ENCODE measurements at regions not wholly inside any gene's neighbourhood (a gene's known extent, or its start where the extent isn't known, plus 50 kb on each side); places are given as distances from the start of the nearest gene placed in this dataset.

DNA sequence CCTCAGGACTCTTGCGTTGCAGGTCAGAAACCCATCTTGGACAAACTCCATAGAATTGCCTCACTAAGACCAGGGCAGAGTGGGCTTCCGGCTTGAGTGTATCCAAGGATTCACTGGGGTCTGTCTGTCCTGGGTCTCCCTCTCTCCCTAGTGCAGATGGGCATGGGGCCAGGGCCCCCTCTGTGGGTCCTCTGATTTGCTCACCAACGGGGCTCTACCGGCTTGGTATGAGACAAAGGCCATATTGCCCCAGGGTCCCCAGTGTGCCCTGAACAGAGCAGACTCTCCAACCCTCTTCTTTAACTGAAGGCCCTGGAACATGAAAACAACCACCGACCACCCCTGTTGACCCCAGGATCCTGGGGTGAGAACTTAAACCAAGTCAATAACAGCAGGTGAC is 68.2 kb upstream of the CHST15 start:
- ATAC-seq, result no peak
- DNase-seq, result no peak
- TF ChIP-seq, protein P1, sequence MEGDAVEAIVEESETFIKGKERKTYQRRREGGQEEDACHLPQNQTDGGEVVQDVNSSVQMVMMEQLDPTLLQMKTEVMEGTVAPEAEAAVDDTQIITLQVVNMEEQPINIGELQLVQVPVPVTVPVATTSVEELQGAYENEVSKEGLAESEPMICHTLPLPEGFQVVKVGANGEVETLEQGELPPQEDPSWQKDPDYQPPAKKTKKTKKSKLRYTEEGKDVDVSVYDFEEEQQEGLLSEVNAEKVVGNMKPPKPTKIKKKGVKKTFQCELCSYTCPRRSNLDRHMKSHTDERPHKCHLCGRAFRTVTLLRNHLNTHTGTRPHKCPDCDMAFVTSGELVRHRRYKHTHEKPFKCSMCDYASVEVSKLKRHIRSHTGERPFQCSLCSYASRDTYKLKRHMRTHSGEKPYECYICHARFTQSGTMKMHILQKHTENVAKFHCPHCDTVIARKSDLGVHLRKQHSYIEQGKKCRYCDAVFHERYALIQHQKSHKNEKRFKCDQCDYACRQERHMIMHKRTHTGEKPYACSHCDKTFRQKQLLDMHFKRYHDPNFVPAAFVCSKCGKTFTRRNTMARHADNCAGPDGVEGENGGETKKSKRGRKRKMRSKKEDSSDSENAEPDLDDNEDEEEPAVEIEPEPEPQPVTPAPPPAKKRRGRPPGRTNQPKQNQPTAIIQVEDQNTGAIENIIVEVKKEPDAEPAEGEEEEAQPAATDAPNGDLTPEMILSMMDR (IDR thresholded peaks at IDR 0.05 in 4 of 5, conservative IDR thresholded peaks at IDR 0.05 in 1 of 5), result no peak
- no peak for TF ChIP-seq POLR2A (IDR thresholded peaks at IDR 0.05)
- H3K4me1 ChIP-seq, result peaks cover 10 to 11% of the 10 kb centered on the region in 2 donors
- no peaks in the 10 kb centered on the region for H3K9me3 ChIP-seq
- in situ Hi-C loops (cut with MboI; ENCODE audit: low sequenced_read_pairs in 4 of 4), result no loop called here
- intact Hi-C loops (cut with DNase I; ENCODE audit: low total_unique reads), result no loop called here
- no peak overlapping the region for H3K4me3 ChIP-seq
- no peak overlapping the region for H3K27ac ChIP-seq
- H3K27me3 ChIP-seq, result no peaks in the 10 kb centered on the region
- H3K36me3 ChIP-seq, result no peaks in the 10 kb centered on the region

DNA sequence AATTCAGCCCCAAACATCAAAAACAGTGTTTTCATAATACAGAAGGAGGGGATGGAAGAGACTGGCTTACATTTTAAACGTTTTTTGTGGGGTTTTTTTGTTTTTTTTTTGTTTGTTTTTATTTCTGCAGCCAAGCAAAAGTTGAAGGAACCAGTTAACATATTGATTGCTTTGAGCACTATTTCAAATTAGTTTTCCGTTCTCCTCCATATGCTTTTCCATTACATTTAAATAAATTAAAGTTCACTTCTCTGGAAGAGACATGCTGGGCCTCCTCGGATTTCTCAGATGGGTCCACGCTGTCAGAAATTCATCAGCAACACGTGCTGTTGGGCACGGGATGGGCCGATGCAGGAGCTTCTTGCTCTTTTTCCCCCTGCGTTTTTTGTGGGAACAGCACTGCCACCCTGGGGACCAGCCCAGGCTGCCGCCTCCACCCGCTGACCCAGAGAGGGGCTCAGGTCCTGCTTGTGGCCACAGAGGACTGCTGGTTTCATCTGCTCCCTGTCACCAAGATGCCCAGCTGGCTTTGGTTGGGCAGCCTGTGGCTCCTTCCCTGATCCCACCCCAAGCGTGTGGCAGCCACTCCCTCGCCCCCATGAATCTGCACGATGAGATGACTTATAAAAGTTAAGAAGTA is 67.7 kb upstream of the CHST15 start:
- Histone ChIP-seq H3K4me3 (no peak overlapping the region), H3K9me3 (no peaks in the 10 kb centered on the region), H3K36me3 (no peaks in the 10 kb centered on the region), H3K27ac (no peak overlapping the region), H3K27me3 (no peaks in the 10 kb centered on the region), H3K4me1 (peaks cover 15 to 16% of the 10 kb centered on the region in 2 donors)
- no peak for DNase-seq
- ATAC-seq, result no peak
- in situ Hi-C loops (cut with MboI; ENCODE audit: low sequenced_read_pairs in 4 of 4), result no loop called here
- TF ChIP-seq POLR2A (IDR thresholded peaks at IDR 0.05), result no peak
- TF ChIP-seq, protein P1 (IDR thresholded peaks at IDR 0.05 in 4 of 5, conservative IDR thresholded peaks at IDR 0.05 in 1 of 5), result no peak
- intact Hi-C loops (cut with DNase I; ENCODE audit: low total_unique reads), result no loop called here

DNA sequence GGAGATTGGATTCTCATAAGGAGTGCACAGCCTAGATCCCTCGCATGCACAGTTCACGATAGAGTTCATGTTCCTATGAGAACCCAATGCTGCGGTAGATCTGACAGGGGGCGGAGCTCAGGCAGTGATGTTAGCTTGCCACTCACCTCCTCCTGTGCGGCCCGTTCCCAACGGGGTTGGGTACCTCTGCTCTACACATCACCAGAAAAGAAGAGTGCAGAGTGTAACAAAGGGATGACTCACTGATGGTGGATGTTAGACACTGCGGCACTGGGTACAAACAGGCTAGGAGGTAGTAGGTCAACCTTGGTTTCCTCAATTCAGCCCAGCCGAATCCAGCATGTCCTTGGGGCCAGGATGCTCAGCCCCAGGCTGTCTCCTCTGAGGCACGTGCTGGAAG is 66.8 kb upstream of the CHST15 start:
- Histone ChIP-seq H3K27me3 (no peaks in the 10 kb centered on the region), H3K9me3 (no peaks in the 10 kb centered on the region), H3K27ac (no peak overlapping the region), H3K4me1 (peaks cover 21% of the 10 kb centered on the region in 2 donors), H3K4me3 (no peak overlapping the region), H3K36me3 (no peaks in the 10 kb centered on the region)
- intact Hi-C loops (cut with DNase I; ENCODE audit: low total_unique reads), result no loop called here
- DNase-seq (peak in 1 of 2 donors; percentile 2), ATAC-seq (no peak)
- TF ChIP-seq, protein P1 (IDR thresholded peaks at IDR 0.05 in 4 of 5, conservative IDR thresholded peaks at IDR 0.05 in 1 of 5), result no peak
- no peak for TF ChIP-seq POLR2A (IDR thresholded peaks at IDR 0.05)
- in situ Hi-C loops (cut with MboI; ENCODE audit: low sequenced_read_pairs in 4 of 4), result no loop called here

DNA sequence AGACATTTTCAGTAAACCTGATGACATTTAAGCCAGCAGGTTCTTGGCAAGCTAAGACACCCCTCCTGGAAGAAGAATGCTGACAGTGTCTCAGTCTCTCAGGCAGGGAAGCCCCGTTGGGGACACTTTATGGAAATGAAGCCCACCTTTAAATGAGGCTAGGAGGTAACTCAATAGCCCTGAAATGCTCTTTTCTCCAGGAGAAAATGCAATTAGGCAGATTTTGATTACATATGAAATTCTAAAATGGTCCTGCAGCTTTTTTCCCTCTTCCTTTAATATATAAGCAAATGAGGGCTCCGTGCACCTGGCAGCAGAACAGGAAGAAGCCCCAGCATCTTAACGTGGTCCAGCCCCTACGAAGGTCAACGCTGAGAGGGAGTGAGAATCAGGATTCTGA is 65.8 kb upstream of the CHST15 start:
- no peak for ATAC-seq
- intact Hi-C loops (cut with DNase I; ENCODE audit: low total_unique reads), result no loop called here
- peak in 1 of 2 donors; percentile 1 for DNase-seq
- Histone ChIP-seq H3K4me1 (peaks cover 21% of the 10 kb centered on the region in 2 donors), H3K27ac (no peak overlapping the region), H3K36me3 (no peaks in the 10 kb centered on the region), H3K4me3 (no peak overlapping the region), H3K9me3 (no peaks in the 10 kb centered on the region), H3K27me3 (no peaks in the 10 kb centered on the region)
- TF ChIP-seq, protein P1 (IDR thresholded peaks at IDR 0.05 in 4 of 5, conservative IDR thresholded peaks at IDR 0.05 in 1 of 5), result no peak
- TF ChIP-seq POLR2A (IDR thresholded peaks at IDR 0.05), result no peak
- in situ Hi-C loops (cut with MboI; ENCODE audit: low sequenced_read_pairs in 4 of 4), result loop anchor here in 1 of 4 donors (10.0 kb wide), 1 partner anchor 54 kb away; no protein-coding TSS in a partner anchor

DNA sequence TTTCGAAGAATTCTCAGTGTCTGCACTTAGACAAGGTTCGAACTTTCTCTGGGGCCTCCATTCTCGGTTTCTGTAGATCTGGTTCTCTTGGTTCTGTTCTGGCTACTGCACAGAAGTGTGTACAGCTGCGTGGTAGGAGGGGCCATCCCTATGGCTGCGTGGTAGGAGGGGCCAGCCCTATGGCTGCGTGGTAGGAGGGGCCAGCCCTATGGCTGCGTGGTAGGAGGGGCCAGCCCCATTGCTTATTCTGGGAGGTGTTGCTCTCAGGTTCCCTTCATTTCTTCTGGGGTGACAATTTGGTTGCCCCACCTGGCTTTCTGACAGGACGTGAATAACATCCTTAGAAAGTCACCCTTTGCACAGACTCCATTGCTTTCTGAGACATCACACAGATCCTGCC is 65.2 kb upstream of the CHST15 start:
- TF ChIP-seq, protein P1 (IDR thresholded peaks at IDR 0.05 in 4 of 5, conservative IDR thresholded peaks at IDR 0.05 in 1 of 5), result no peak
- TF ChIP-seq POLR2A (IDR thresholded peaks at IDR 0.05), result no peak
- in situ Hi-C loops (cut with MboI; ENCODE audit: low sequenced_read_pairs in 4 of 4) (loop anchor here in 1 of 4 donors (10.0 kb wide), 1 partner anchor 54 kb away; no protein-coding TSS in a partner anchor), intact Hi-C loops (cut with DNase I; ENCODE audit: low total_unique reads) (no loop called here)
- Histone ChIP-seq H3K4me3 (no peak overlapping the region), H3K27ac (no peak overlapping the region), H3K9me3 (no peaks in the 10 kb centered on the region), H3K36me3 (no peaks in the 10 kb centered on the region), H3K4me1 (peaks cover 21% of the 10 kb centered on the region in 2 donors), H3K27me3 (no peaks in the 10 kb centered on the region)
- ATAC-seq (no peak), DNase-seq (peak in 1 of 2 donors; percentile 3)

Measured in gastrocnemius medialis (tissue), 4 donors.